Upper lobe of left lung (tissue), 4 donors: ENCODE measurements at regions not wholly inside any gene's neighbourhood (a gene's known extent, or its start where the extent isn't known, plus 50 kb on each side); places are given as distances from the start of the nearest gene placed in this dataset.

Experiments
- CTCF ChIP-seq, 6 experiments: fragments of 450-650 bp in 4 of 6; fragments of 200-600 bp in 2 of 6; sonication (generic) in 2 of 6; IDR thresholded peaks; one replicate each; pipeline ENCODE4 v1.5.1; 2016 to 2019; ENCODE audit warnings: antibody characterized with exemption in 6 of 6
- POLR2A ChIP-seq, 4 donors: fragments of 450-650 bp; IDR thresholded peaks; one replicate each; pipeline ENCODE4 v1.5.1; 2016 to 2017; ENCODE audit warnings: antibody characterized with exemption in 4 of 4, mild to moderate bottlenecking in 2 of 4

GRCh38 chr12:30304528-30304927 lies 391.1 kb downstream of the IPO8 start:
- TF ChIP-seq CTCF (IDR thresholded peaks at IDR 0.05), result no peak
- TF ChIP-seq POLR2A (IDR thresholded peaks at IDR 0.05), result no peak
